BE2C (cell line): ENCODE measurements at regions not wholly inside any gene's neighbourhood (a gene's known extent, or its start where the extent isn't known, plus 50 kb on each side); places are given as distances from the start of the nearest gene placed in this dataset.

Experiments used
- DNase-seq: peaks from one replicate; pipeline ENCODE4 v3.0.0-alpha.2; 2020
- H3K27me3 ChIP-seq: fragments of 250-450 bp; sonication (Bioruptor Pico); 2 replicates; pipeline ENCODE4 v1.5.1; 2020; ENCODE audit warnings: mild to moderate bottlenecking
- H3K36me3 ChIP-seq: fragments of 250-450 bp; sonication (Bioruptor Pico); 2 replicates; pipeline ENCODE4 v1.5.1; 2020; ENCODE audit warnings: mild to moderate bottlenecking
- H3K4me1 ChIP-seq: fragments of 250-450 bp; sonication (Bioruptor Pico); 2 replicates; pipeline ENCODE4 v1.5.1; 2020
- H3K4me3 ChIP-seq: 2 replicates; pipeline ENCODE4 v1.5.1; 2011; ENCODE audit warnings: low read depth, low read length
- H3K9me3 ChIP-seq: fragments of 250-450 bp; sonication (Bioruptor Pico); 2 replicates; pipeline ENCODE4 v1.5.1; 2020
- CTCF ChIP-seq: IDR thresholded peaks from 2 replicates; pipeline ENCODE4 v1.5.1; 2012; ENCODE audit warnings: mild to moderate bottlenecking, low read depth, low read length

GRCh38 chr9:71632776-71633175 lies 135.5 kb downstream of the CEMIP2 start:
- TF ChIP-seq CTCF: no peak
- Histone ChIP-seq H3K4me1 (no peaks in the 10 kb centered on the region), H3K27me3 (peaks cover 4% of the 10 kb centered on the region; the same call in 1 of the 2 replicates), H3K4me3 (no peak overlapping the region), H3K36me3 (no peaks in the 10 kb centered on the region), H3K9me3 (no peaks in the 10 kb centered on the region)
- no peak for DNase-seq

- DNase-seq: no peak
- Histone ChIP-seq H3K9me3 (no peaks in the 10 kb centered on the region), H3K4me3 (no peak overlapping the region), H3K27me3 (peaks cover 4% of the 10 kb centered on the region; the same call in 1 of the 2 replicates), H3K36me3 (no peaks in the 10 kb centered on the region), H3K4me1 (no peaks in the 10 kb centered on the region)
- no peak for TF ChIP-seq CTCF
Measured at GRCh38 chr9:71630377-71630995, 137.8 kb downstream of the CEMIP2 start.

GRCh38 chr9:71629578-71630215 lies 138.6 kb downstream of the CEMIP2 start:
- Histone ChIP-seq H3K9me3 (no peaks in the 10 kb centered on the region), H3K36me3 (no peaks in the 10 kb centered on the region), H3K4me1 (no peaks in the 10 kb centered on the region), H3K27me3 (peaks cover 4% of the 10 kb centered on the region; the same call in 1 of the 2 replicates), H3K4me3 (no peak overlapping the region)
- no peak for DNase-seq
- no peak for TF ChIP-seq CTCF

GRCh38 chr9:71628247-71628646 lies 140.1 kb downstream of the CEMIP2 start:
- H3K9me3 ChIP-seq: no peaks in the 10 kb centered on the region
- peaks cover 8% of the 10 kb centered on the region; the same call in 1 of the 2 replicates for H3K27me3 ChIP-seq
- no peaks in the 10 kb centered on the region for H3K4me1 ChIP-seq
- H3K4me3 ChIP-seq: no peak overlapping the region
- no peak for TF ChIP-seq CTCF
- H3K36me3 ChIP-seq: no peaks in the 10 kb centered on the region
- no peak for DNase-seq

GRCh38 chr9:71627537-71627936 lies 140.8 kb downstream of the CEMIP2 start:
- Histone ChIP-seq H3K27me3 (peaks cover 9% of the 10 kb centered on the region; the same call in 1 of the 2 replicates), H3K4me1 (no peaks in the 10 kb centered on the region), H3K4me3 (no peak overlapping the region), H3K36me3 (no peaks in the 10 kb centered on the region), H3K9me3 (no peaks in the 10 kb centered on the region)
- no peak for TF ChIP-seq CTCF
- DNase-seq: no peak

GRCh38 chr9:71626395-71626794 lies 141.9 kb downstream of the CEMIP2 start:
- no peaks in the 10 kb centered on the region for H3K9me3 ChIP-seq
- no peak overlapping the region for H3K4me3 ChIP-seq
- H3K4me1 ChIP-seq: no peaks in the 10 kb centered on the region
- no peaks in the 10 kb centered on the region for H3K36me3 ChIP-seq
- no peak for DNase-seq
- peaks cover 9% of the 10 kb centered on the region; the same call in 1 of the 2 replicates for H3K27me3 ChIP-seq
- no peak for TF ChIP-seq CTCF
